Central memory CD8-positive, alpha-beta T cell (primary cell): ENCODE measurements at regions not wholly inside any gene's neighbourhood (a gene's known extent, or its start where the extent isn't known, plus 50 kb on each side); places are given as distances from the start of the nearest gene placed in this dataset.

Source experiments
- ATAC-seq: fragments of 150-1000 bp; cut with Tn5 transposase; replicated peaks from 2 replicates; pipeline ENCODE4 v1.10.0; 2022; ENCODE audit warnings: mild to moderate bottlenecking, moderate FRiP score, moderate number of reproducible peaks; ENCODE audit not compliant: poor library complexity, severe bottlenecking; ENCODE audit errors: extremely low read depth
- DNase-seq, 2 donors: peaks; one replicate each; pipeline ENCODE4 v3.0.0; 2021; ENCODE audit warnings: low spot score in 2 of 2
- H3K27ac Mint-ChIP-seq: one replicate; pipeline ENCODE4 v1.8.0; 2022; ENCODE audit warnings: low read depth, mild to moderate bottlenecking, moderate library complexity, mixed read lengths
- H3K27me3 Mint-ChIP-seq: one replicate; pipeline ENCODE4 v1.8.0; 2022; ENCODE audit warnings: mixed read lengths
- H3K36me3 Mint-ChIP-seq: one replicate; pipeline ENCODE4 v1.8.0; 2022; ENCODE audit warnings: mild to moderate bottlenecking, moderate library complexity, mixed read lengths; ENCODE audit not compliant: insufficient read depth
- H3K4me1 Mint-ChIP-seq: one replicate; pipeline ENCODE4 v1.8.0; 2022; ENCODE audit warnings: mixed read lengths
- H3K4me3 Mint-ChIP-seq: one replicate; pipeline ENCODE4 v1.8.0; 2022; ENCODE audit warnings: mild to moderate bottlenecking, moderate library complexity, mixed read lengths
- H3K9me3 Mint-ChIP-seq: one replicate; pipeline ENCODE4 v1.8.0; 2022; ENCODE audit warnings: mixed read lengths

DNA sequence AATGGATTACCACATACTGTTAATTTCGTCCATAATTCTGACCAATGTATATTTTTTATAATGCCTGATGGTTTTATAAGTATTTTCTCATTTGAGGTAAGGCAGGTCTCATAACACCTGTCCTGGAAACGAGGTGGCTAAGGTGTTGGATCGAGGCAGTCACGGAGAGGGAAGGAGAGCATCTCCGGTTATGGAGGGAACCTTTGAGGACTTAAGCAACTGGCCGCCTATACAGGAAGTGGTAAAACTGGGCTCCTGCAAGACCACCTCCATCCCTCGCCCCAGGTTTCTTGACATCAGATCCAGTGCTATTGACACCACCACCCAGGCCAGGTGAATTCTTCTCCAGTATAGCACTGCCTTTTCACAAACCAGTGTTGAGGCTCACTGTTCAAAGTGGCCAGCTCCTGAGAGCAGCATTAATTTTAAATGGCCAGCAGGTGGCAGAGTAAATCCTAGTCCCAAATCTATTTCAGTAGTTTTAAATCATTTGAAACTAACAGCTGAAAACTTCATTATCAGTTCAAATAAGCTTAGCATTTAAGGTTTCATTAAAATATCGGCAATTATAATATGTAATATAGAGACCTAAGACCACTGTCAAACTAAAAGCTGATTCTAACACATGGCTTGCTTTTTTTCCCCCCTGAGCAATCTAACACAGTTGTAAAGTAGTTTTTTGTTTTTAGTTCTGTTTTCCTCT is 100.8 kb downstream of the PPM1A start:
- H3K27me3 Mint-ChIP-seq: peaks cover 19% of the 10 kb centered on the region
- DNase-seq: no peak
- H3K4me1 Mint-ChIP-seq: no peaks in the 10 kb centered on the region
- H3K9me3 Mint-ChIP-seq: no peaks in the 10 kb centered on the region
- ATAC-seq: no peak
- H3K4me3 Mint-ChIP-seq: no peak overlapping the region
- H3K36me3 Mint-ChIP-seq: no peaks in the 10 kb centered on the region
- no peak overlapping the region for H3K27ac Mint-ChIP-seq

DNA sequence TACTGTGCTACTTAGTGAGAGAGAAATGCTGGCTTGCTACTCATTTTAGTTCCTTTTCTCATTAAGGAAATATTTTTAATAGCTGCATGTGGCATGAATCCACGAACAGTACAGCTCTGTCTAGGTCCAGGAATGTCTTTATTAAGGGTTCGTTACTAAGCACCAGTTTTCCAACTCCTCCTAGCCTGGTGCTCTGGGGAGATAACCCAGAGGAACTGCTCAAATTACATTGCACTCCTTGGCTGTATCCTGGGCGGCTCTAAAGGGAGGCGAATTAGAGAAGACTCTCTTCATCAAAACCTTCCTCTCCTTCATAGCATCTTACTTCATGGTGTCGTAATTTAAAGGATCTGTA is 101.3 kb downstream of the PPM1A start:
- no peaks in the 10 kb centered on the region for H3K9me3 Mint-ChIP-seq
- no peak overlapping the region for H3K27ac Mint-ChIP-seq
- no peaks in the 10 kb centered on the region for H3K36me3 Mint-ChIP-seq
- H3K27me3 Mint-ChIP-seq: peaks cover 13% of the 10 kb centered on the region
- no peaks in the 10 kb centered on the region for H3K4me1 Mint-ChIP-seq
- no peak overlapping the region for H3K4me3 Mint-ChIP-seq
- ATAC-seq (no peak), DNase-seq (no peak)

DNA sequence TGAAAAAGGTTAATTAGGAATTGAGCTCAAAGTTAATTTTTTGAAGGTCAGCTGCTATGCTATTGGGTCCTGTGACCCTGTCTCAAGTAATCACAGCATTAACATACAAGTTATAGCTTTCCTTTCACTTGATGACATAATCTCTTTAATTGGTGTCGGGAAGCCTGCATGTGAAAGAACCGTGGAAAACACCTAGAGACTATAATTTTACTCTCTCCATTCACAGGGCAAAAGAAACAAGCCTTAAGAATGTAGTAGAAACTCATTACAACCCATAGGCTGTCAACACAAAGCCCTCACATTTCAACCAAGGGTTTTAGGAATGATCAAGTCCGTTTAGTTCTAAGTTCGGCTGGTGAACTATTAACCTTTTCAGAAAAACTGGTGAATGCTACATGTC is 104.4 kb downstream of the PPM1A start:
- no peaks in the 10 kb centered on the region for H3K4me1 Mint-ChIP-seq
- ATAC-seq (no peak), DNase-seq (no peak)
- H3K27me3 Mint-ChIP-seq: peaks cover 8% of the 10 kb centered on the region
- H3K27ac Mint-ChIP-seq: no peak overlapping the region
- no peak overlapping the region for H3K4me3 Mint-ChIP-seq
- H3K9me3 Mint-ChIP-seq: no peaks in the 10 kb centered on the region
- no peaks in the 10 kb centered on the region for H3K36me3 Mint-ChIP-seq

DNA sequence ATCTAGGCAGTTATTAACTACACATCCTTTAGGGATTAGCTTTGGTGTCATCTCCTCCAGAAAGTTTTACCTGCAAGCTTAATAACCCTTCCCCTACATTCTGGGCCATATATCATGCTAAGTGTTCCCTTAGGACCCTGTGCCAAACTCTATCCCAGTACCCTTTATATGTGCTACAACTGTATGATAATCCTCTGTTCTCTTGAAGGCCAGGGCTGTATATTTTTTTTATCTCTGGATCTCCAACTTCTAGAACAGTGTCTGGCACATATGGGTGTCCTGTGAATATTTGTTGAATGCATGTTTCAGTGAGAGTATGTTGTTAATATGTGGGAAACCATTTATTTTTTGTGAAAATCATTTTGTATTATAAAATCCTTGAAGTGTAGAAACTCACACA is 106.7 kb downstream of the PPM1A start:
- peaks cover 8% of the 10 kb centered on the region for H3K27me3 Mint-ChIP-seq
- H3K36me3 Mint-ChIP-seq: no peaks in the 10 kb centered on the region

DNA sequence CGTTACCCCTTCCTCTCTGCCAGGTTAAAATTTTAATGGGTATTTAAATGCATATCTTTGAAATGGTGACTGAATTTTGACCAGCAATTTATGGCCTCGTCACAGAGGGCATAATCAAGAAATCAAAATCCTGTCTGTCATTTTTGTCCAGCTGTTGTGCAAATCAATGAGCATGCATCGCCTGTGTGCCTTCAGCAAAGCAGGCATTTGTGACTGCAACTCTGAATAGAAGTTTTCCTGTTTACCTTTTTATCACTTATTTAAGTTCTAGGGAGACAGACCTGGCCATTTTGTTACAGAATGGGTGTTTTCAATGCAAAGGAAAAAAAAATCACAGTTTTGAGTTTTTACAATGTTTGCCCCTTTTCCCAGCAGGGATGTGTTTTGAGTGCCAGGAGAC is 107.4 kb downstream of the PPM1A start:
- Mint-ChIP-seq H3K36me3 (no peaks in the 10 kb centered on the region), H3K27me3 (peaks cover 12% of the 10 kb centered on the region), H3K27ac (no peak overlapping the region), H3K4me1 (no peaks in the 10 kb centered on the region), H3K9me3 (no peaks in the 10 kb centered on the region), H3K4me3 (no peak overlapping the region)
- ATAC-seq (no peak), DNase-seq (no peak)

More for the DNA sequence above, 106.7 kb downstream of the PPM1A start:
- Mint-ChIP-seq H3K9me3 (no peaks in the 10 kb centered on the region), H3K4me1 (no peaks in the 10 kb centered on the region), H3K27ac (no peak overlapping the region), H3K4me3 (no peak overlapping the region)
- ATAC-seq: no peak
- no peak for DNase-seq

DNA sequence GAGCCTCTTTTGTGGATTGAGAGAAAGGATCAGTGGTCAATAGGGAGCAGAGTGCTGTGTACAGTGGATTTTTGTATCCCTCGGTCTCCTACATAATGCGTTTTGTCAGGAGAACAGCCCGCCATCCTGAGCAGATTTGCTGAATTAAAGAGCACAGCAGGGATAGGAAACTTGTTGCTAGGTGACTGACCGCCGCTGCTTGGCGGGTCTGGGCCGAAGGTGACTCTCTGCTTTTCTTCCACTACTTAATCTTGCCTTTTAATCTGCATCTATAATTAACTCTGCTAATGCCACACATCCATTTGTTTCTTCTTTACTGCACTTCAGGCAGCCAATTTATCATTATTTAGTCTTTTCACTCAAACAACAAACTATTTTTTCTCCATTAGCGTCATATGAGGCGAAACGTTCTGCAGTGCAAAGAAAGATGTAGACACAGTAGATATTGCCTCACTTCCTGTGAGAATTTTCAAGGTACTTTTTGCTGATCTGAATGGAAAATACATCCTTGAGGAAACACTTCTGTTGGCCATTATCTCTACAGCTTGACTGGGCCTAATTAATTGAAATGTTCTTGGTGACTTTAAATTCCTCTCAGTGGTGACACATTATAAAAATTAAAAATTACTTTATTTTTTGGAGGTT is 108.0 kb downstream of the PPM1A start:
- no peaks in the 10 kb centered on the region for H3K36me3 Mint-ChIP-seq
- DNase-seq (no peak), ATAC-seq (no peak)
- no peak overlapping the region for H3K4me3 Mint-ChIP-seq
- no peaks in the 10 kb centered on the region for H3K4me1 Mint-ChIP-seq
- H3K9me3 Mint-ChIP-seq: no peaks in the 10 kb centered on the region
- H3K27ac Mint-ChIP-seq: no peak overlapping the region
- peaks cover 11% of the 10 kb centered on the region for H3K27me3 Mint-ChIP-seq

DNA sequence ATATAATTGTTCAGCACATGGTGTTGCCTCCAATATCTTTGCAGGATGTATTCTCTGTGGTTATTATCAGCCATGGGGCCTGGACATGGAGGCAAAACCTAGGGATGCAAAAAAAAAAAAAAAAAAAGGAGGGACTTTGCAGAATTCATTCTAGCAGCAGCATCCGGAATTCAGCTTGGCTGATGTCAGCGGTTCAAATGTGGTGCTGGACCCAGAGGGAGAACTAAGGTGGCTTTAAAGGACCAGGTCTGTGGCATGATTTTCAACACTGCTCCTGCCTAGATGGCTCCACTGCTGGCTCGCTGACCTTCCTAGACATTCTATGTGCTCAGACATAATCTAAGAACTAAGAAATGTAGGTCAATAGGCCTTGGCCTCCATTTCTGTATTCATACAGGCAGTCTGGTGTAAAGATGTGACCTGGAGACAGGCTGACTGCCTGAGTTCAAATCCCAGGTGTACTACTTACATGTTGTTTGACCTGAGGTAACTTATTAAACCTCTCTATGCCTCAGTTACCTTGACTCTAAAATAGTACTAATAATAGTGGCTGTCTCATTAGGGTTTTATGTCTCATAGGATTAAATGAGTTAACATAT is 108.6 kb downstream of the PPM1A start:
- H3K9me3 Mint-ChIP-seq: no peaks in the 10 kb centered on the region
- peaks cover 16% of the 10 kb centered on the region for H3K27me3 Mint-ChIP-seq
- DNase-seq (no peak), ATAC-seq (no peak)
- no peaks in the 10 kb centered on the region for H3K36me3 Mint-ChIP-seq
- no peak overlapping the region for H3K27ac Mint-ChIP-seq
- H3K4me1 Mint-ChIP-seq: no peaks in the 10 kb centered on the region
- no peak overlapping the region for H3K4me3 Mint-ChIP-seq

DNA sequence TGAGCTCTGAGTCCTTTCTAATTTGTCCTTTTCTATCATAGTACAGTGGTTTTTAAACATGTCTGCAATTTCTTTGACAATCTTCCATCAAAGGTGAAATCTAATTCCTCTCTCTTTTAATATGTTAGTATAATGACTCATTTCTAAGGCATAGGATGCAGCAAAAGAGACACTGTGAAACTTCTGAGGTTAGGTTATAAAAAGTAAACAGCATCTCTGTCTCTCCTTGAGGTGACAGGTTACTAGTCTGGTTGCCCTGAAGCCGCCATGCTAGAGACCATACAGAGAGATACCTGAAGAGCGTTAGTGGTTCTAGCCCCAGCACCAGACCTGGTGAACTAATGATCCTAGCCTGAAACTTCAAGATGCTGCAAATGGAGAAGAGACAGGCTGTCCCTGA is 114.3 kb downstream of the PPM1A start:
- H3K4me3 Mint-ChIP-seq: no peak overlapping the region
- H3K9me3 Mint-ChIP-seq: no peaks in the 10 kb centered on the region
- H3K36me3 Mint-ChIP-seq: no peaks in the 10 kb centered on the region
- H3K27ac Mint-ChIP-seq: no peak overlapping the region
- no peak for DNase-seq
- H3K27me3 Mint-ChIP-seq: peaks cover 44% of the 10 kb centered on the region
- no peak for ATAC-seq
- no peaks in the 10 kb centered on the region for H3K4me1 Mint-ChIP-seq

DNA sequence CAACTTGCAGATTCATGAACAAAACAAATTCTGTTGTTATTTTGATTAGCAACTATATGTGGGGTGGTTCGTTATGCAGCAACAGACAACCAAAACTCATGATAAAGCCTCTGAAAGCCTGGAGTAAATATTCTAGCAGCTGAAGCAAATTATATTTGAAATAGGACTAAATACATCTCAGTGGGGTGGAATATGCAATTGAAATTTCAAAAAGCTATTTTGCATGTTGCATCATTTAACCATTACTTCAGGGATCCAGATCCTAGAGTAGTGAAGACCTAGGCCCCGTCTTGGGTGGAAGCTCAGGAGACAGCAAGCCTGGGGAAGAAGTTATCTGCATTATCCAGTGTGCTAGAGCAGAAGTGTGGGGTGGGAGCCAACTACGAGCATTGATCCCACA is 114.7 kb downstream of the PPM1A start:
- Mint-ChIP-seq H3K27ac (no peak overlapping the region), H3K9me3 (no peaks in the 10 kb centered on the region), H3K36me3 (no peaks in the 10 kb centered on the region), H3K4me1 (no peaks in the 10 kb centered on the region), H3K4me3 (no peak overlapping the region), H3K27me3 (peaks cover 44% of the 10 kb centered on the region)
- DNase-seq: no peak
- no peak for ATAC-seq

DNA sequence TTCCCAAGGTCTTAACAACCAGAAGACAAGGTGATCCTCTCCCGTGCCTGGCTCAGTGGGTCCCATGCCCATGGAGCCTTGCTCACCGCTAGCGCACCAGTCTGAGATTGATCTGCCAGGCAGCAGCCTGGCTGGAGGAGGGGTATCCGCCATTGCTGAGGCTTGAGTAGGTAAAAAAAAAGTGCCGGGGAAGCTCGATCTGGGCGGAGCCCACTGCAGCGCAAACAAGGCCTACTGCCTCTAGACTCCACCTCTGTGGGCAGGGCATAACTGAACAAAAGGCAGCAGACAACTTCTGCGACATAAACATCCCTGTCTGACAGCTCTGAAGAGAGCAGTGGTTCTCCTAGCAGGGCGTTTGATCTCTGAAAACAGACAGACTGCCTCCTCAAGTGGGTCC is 104.0 kb downstream of the C14orf39 start:
- H3K4me3 Mint-ChIP-seq: no peak overlapping the region
- H3K4me1 Mint-ChIP-seq: no peaks in the 10 kb centered on the region
- no peak for DNase-seq
- peaks cover 62% of the 10 kb centered on the region for H3K27me3 Mint-ChIP-seq
- no peaks in the 10 kb centered on the region for H3K9me3 Mint-ChIP-seq
- no peak for ATAC-seq
- H3K36me3 Mint-ChIP-seq: no peaks in the 10 kb centered on the region
- no peak overlapping the region for H3K27ac Mint-ChIP-seq
